Trophoblast cell (in vitro differentiated cells and primary cell): ENCODE measurements at regions not wholly inside any gene's neighbourhood (a gene's known extent, or its start where the extent isn't known, plus 50 kb on each side); places are given as distances from the start of the nearest gene placed in this dataset.
"Not testable (repeated sequence)": the region's sequence is repeated elsewhere in the genome, so short reads cannot be mapped to it uniquely, and the experiment has no call there.

Experiments
- DNase-seq, 2 donors: peaks; one replicate each; pipeline ENCODE4 v3.0.0-alpha.2; 2016
- H2AFZ ChIP-seq: 2 replicates; pipeline ENCODE4 v1.6.1; 2013; ENCODE audit warnings: low read length, moderate library complexity, mild to moderate bottlenecking; ENCODE audit not compliant: insufficient read depth, poor library complexity
- H2AK5ac ChIP-seq: 2 replicates; pipeline ENCODE4 v1.6.1; 2013; ENCODE audit warnings: mild to moderate bottlenecking, low read length
- H2BK120ac ChIP-seq: 2 replicates; pipeline ENCODE4 v1.6.1; 2013; ENCODE audit warnings: low read length, mild to moderate bottlenecking, moderate library complexity; ENCODE audit not compliant: insufficient read depth, poor library complexity
- H2BK12ac ChIP-seq: 2 replicates; pipeline ENCODE4 v1.6.1; 2013; ENCODE audit warnings: mild to moderate bottlenecking, low read length, moderate library complexity
- H2BK5ac ChIP-seq: 2 replicates; pipeline ENCODE4 v1.6.1; 2013; ENCODE audit warnings: low read length, low read depth, moderate library complexity, mild to moderate bottlenecking; ENCODE audit not compliant: poor library complexity
- H3K14ac ChIP-seq: 2 replicates; pipeline ENCODE4 v1.6.1; 2013; ENCODE audit warnings: mild to moderate bottlenecking, low read length
- H3K18ac ChIP-seq: 2 replicates; pipeline ENCODE4 v1.6.1; 2013; ENCODE audit warnings: mild to moderate bottlenecking, low read length
- H3K23ac ChIP-seq: 2 replicates; pipeline ENCODE4 v1.6.1; 2013; ENCODE audit warnings: low read length
- H3K27ac ChIP-seq: 2 replicates; pipeline ENCODE4 v1.5.1; 2013; ENCODE audit warnings: low read depth, mild to moderate bottlenecking, inconsistent platforms, low read length, moderate library complexity
- H3K27me3 ChIP-seq: 2 replicates; pipeline ENCODE4 v1.6.1; 2013; ENCODE audit warnings: inconsistent platforms, mild to moderate bottlenecking, low read length, moderate library complexity; ENCODE audit not compliant: insufficient read depth
- H3K36me3 ChIP-seq, 2 experiments: 1 replicate in 1 of 2; 2 replicates in 1 of 2; pipeline ENCODE4 v1.6.1; 2013; ENCODE audit warnings: low read length in 2 of 2, mild to moderate bottlenecking in 2 of 2, moderate library complexity in 1 of 2; ENCODE audit not compliant: insufficient read depth in 2 of 2, control insufficient read depth in 1 of 2
- H3K4ac ChIP-seq: 2 replicates; pipeline ENCODE4 v1.6.1; 2013; ENCODE audit warnings: low read depth, mild to moderate bottlenecking, low read length, moderate library complexity
- H3K4me1 ChIP-seq, 2 experiments: 1 replicate in 1 of 2; 2 replicates in 1 of 2; pipeline ENCODE4 v1.6.1; 2013; ENCODE audit warnings: low read length in 2 of 2, mild to moderate bottlenecking in 2 of 2, moderate library complexity in 1 of 2; ENCODE audit not compliant: insufficient read depth in 2 of 2, control insufficient read depth in 1 of 2
- H3K4me2 ChIP-seq: 2 replicates; pipeline ENCODE4 v1.6.1; 2013; ENCODE audit warnings: inconsistent platforms, mild to moderate bottlenecking, low read length, moderate library complexity
- H3K4me3 ChIP-seq: 2 replicates; pipeline ENCODE4 v1.5.1; 2013; ENCODE audit warnings: mild to moderate bottlenecking, low read depth, low read length, inconsistent platforms
- H3K79me1 ChIP-seq: one replicate; pipeline ENCODE4 v1.6.1; 2013; ENCODE audit warnings: low read length
- H3K79me2 ChIP-seq: 2 replicates; pipeline ENCODE4 v1.6.1; 2013; ENCODE audit warnings: low read length, mild to moderate bottlenecking; ENCODE audit not compliant: control insufficient read depth, insufficient read depth, poor library complexity
- H3K9ac ChIP-seq: 2 replicates; pipeline ENCODE4 v1.6.1; 2013; ENCODE audit warnings: mild to moderate bottlenecking, low read length
- H3K9me3 ChIP-seq: 2 replicates; pipeline ENCODE4 v1.6.1; 2013; ENCODE audit warnings: low read depth, mild to moderate bottlenecking, control low read depth, inconsistent platforms, low read length; ENCODE audit not compliant: insufficient read depth
- H4K12ac ChIP-seq: 2 replicates; pipeline ENCODE4 v1.6.1; 2013; ENCODE audit warnings: low read depth, mild to moderate bottlenecking, low read length, moderate library complexity
- H4K8ac ChIP-seq: 2 replicates; pipeline ENCODE4 v1.6.1; 2013; ENCODE audit warnings: low read depth, mild to moderate bottlenecking, low read length, moderate library complexity
- H4K91ac ChIP-seq: one replicate; pipeline ENCODE4 v1.6.1; 2013; ENCODE audit warnings: low read depth, mild to moderate bottlenecking, low read length, moderate library complexity
- WGBS: extraction: QIAGEN DNeasy Blood & Tissue Kit; methylation state at CpG from one replicate; pipeline ENCODE4 v1.1.7; 2013; ENCODE audit warnings: missing lambda C conversion rate; ENCODE audit not compliant: insufficient read length, insufficient coverage; ENCODE audit errors: extremely low coverage; 5-methylcytosine and 5-hydroxymethylcytosine counted together

- H3K14ac ChIP-seq = no peak overlapping the region
- no peak overlapping the region for H3K4me3 ChIP-seq
- H3K18ac ChIP-seq = no peak overlapping the region
- no peak overlapping the region for H3K9ac ChIP-seq
- no peak overlapping the region for H2AFZ ChIP-seq
- no peak overlapping the region for H4K12ac ChIP-seq
- no peak overlapping the region for H3K4me2 ChIP-seq
- H3K27me3 ChIP-seq = no peaks in the 10 kb centered on the region
- H2BK12ac ChIP-seq = no peak overlapping the region
- H2BK5ac ChIP-seq = no peak overlapping the region
- no peak overlapping the region for H3K4ac ChIP-seq
- H2BK120ac ChIP-seq = no peak overlapping the region
- H3K27ac ChIP-seq = no peak overlapping the region
- no peak overlapping the region for H2AK5ac ChIP-seq
- peaks cover 0 to 3% of the 10 kb centered on the region in 2 experiments for H3K36me3 ChIP-seq
- WGBS = no CpG with 5 or more reads among the region's 3 CpGs
- H3K9me3 ChIP-seq = peaks cover 10% of the 10 kb centered on the region
- no peaks in the 10 kb centered on the region for H3K79me1 ChIP-seq
- H4K8ac ChIP-seq = no peak overlapping the region
- no peaks in the 10 kb centered on the region for H3K79me2 ChIP-seq
- DNase-seq = no peak
- no peak overlapping the region for H4K91ac ChIP-seq
- no peaks in the 10 kb centered on the region for H3K4me1 ChIP-seq
- H3K23ac ChIP-seq = no peak overlapping the region
Measured at GRCh38 chr9:109994141-109994540, 213.8 kb downstream of the C9orf152 start.

- no peak overlapping the region for H3K27ac ChIP-seq
- no peak overlapping the region for H3K14ac ChIP-seq
- no peak overlapping the region for H3K4me2 ChIP-seq
- no peak overlapping the region for H2AFZ ChIP-seq
- H4K8ac ChIP-seq = no peak overlapping the region
- no CpG with 5 or more reads among the region's 7 CpGs for WGBS
- no peaks in the 10 kb centered on the region for H3K79me2 ChIP-seq
- no peak overlapping the region for H3K4ac ChIP-seq
- H3K9ac ChIP-seq = no peak overlapping the region
- no peak overlapping the region for H2BK120ac ChIP-seq
- no peak overlapping the region for H3K23ac ChIP-seq
- H2BK5ac ChIP-seq = no peak overlapping the region
- DNase-seq = no peak
- H4K12ac ChIP-seq = no peak overlapping the region
- peaks cover 10% of the 10 kb centered on the region for H3K9me3 ChIP-seq
- no peak overlapping the region for H2BK12ac ChIP-seq
- peaks cover 0 to 3% of the 10 kb centered on the region in 2 experiments for H3K36me3 ChIP-seq
- no peak overlapping the region for H3K4me3 ChIP-seq
- H3K18ac ChIP-seq = no peak overlapping the region
- no peak overlapping the region for H2AK5ac ChIP-seq
- no peaks in the 10 kb centered on the region for H3K4me1 ChIP-seq
- no peaks in the 10 kb centered on the region for H3K79me1 ChIP-seq
- no peak overlapping the region for H4K91ac ChIP-seq
- no peaks in the 10 kb centered on the region for H3K27me3 ChIP-seq
Measured at GRCh38 chr9:109996936-109997580, 210.9 kb downstream of the C9orf152 start.

- H3K36me3 ChIP-seq = peaks cover 0 to 3% of the 10 kb centered on the region in 2 experiments
- no peaks in the 10 kb centered on the region for H3K79me1 ChIP-seq
- no peak overlapping the region for H2BK120ac ChIP-seq
- no peak overlapping the region for H3K4me2 ChIP-seq
- no peak overlapping the region for H2BK12ac ChIP-seq
- H3K27ac ChIP-seq = no peak overlapping the region
- H3K14ac ChIP-seq = no peak overlapping the region
- no peak overlapping the region for H4K12ac ChIP-seq
- peaks cover 10% of the 10 kb centered on the region for H3K9me3 ChIP-seq
- no peak overlapping the region for H4K8ac ChIP-seq
- H2BK5ac ChIP-seq = no peak overlapping the region
- H4K91ac ChIP-seq = no peak overlapping the region
- H3K4me1 ChIP-seq = no peaks in the 10 kb centered on the region
- no peaks in the 10 kb centered on the region for H3K79me2 ChIP-seq
- H2AFZ ChIP-seq = no peak overlapping the region
- no peak overlapping the region for H3K23ac ChIP-seq
- no peak overlapping the region for H2AK5ac ChIP-seq
- no peak overlapping the region for H3K9ac ChIP-seq
- no CpG with 5 or more reads among the region's 4 CpGs for WGBS
- no peak for DNase-seq
- no peaks in the 10 kb centered on the region for H3K27me3 ChIP-seq
- H3K18ac ChIP-seq = no peak overlapping the region
- H3K4me3 ChIP-seq = no peak overlapping the region
- H3K4ac ChIP-seq = no peak overlapping the region
Measured at GRCh38 chr9:109997682-109998081, 210.3 kb downstream of the C9orf152 start.

GRCh38 chr9:110005521-110005920 is 202.4 kb downstream of the C9orf152 start:
- H3K79me2 ChIP-seq, H2BK120ac ChIP-seq, H3K4me3 ChIP-seq, H3K23ac ChIP-seq, H2AK5ac ChIP-seq, DNase-seq, H3K79me1 ChIP-seq, H2AFZ ChIP-seq, H4K8ac ChIP-seq, H3K9ac ChIP-seq, H3K4me2 ChIP-seq, H3K9me3 ChIP-seq, H3K27ac ChIP-seq, H3K27me3 ChIP-seq, H3K4me1 ChIP-seq, H4K91ac ChIP-seq, H2BK12ac ChIP-seq, H3K4ac ChIP-seq, H4K12ac ChIP-seq, H3K36me3 ChIP-seq, H2BK5ac ChIP-seq, H3K14ac ChIP-seq, H3K18ac ChIP-seq: not testable (repeated sequence)
- WGBS = no CpG with 5 or more reads among the region's 8 CpGs
